SK-N-SH (cell line): ENCODE measurements at regions not wholly inside any gene's neighbourhood (a gene's known extent, or its start where the extent isn't known, plus 50 kb on each side); places are given as distances from the start of the nearest gene placed in this dataset.

Source experiments
- CTCF ChIA-PET: fragments of 300-600, 350-600 bp; formaldehyde crosslinking; extraction: SDS; loops from one replicate; lab custom pipeline; 2021; lab: Yijun Ruan, JAX
- POLR2A ChIA-PET: fragments of 350-600 bp; sonication (Branson Sonifier 250); formaldehyde crosslinking; extraction: SDS; loops from one replicate; lab custom pipeline; 2020; ENCODE audit warnings: antibody characterized with exemption, inconsistent platforms; lab: Yijun Ruan, JAX
- DNase-seq: peaks from one replicate; pipeline ENCODE4 v3.0.0; 2012
- H2AFZ ChIP-seq: fragments of 200-600 bp; sonication (generic); 2 replicates; pipeline ENCODE4 v1.8.1; 2016; ENCODE audit warnings: antibody characterized with exemption, mild to moderate bottlenecking, low read depth
- H3F3A ChIP-seq: fragments of 200-600 bp; sonication (generic); replicated peaks from 2 replicates; pipeline ENCODE3; 2016; ENCODE audit warnings: antibody characterized with exemption, mild to moderate bottlenecking; ENCODE audit not compliant: insufficient read depth
- H3K27ac ChIP-seq, 2 experiments: fragments of 200-500 bp in 1 of 2; fragments of 200-600 bp in 1 of 2; sonication (Bioruptor generic) in 1 of 2; sonication (generic), shearing (Covaris generic) in 1 of 2; 2 replicates each; pipeline versions ENCODE4 v1.5.1 to v1.6.1; 2014 to 2016; ENCODE audit warnings: low read depth in 2 of 2, inconsistent platforms in 1 of 2, low read length in 1 of 2, mild to moderate bottlenecking in 1 of 2, mixed read lengths in 1 of 2
- H3K27me3 ChIP-seq: fragments of 200-600 bp; sonication (generic), shearing (Covaris generic); 2 replicates; pipeline ENCODE4 v1.6.1; 2016; ENCODE audit warnings: mixed run types; ENCODE audit not compliant: insufficient read depth
- H3K36me3 ChIP-seq, 2 experiments: fragments of 200-500 bp in 1 of 2; fragments of 200-600 bp in 1 of 2; sonication (Bioruptor generic) in 1 of 2; sonication (generic) in 1 of 2; replicated peaks in 1 of 2; 2 replicates each; pipeline versions ENCODE3 to v1.5.1; 2014 to 2016; ENCODE audit warnings: low read length in 1 of 2, mild to moderate bottlenecking in 1 of 2; ENCODE audit not compliant: insufficient read depth in 2 of 2, control insufficient read depth in 1 of 2
- H3K4me1 ChIP-seq, 2 experiments: fragments of 200-500 bp in 1 of 2; fragments of 200-600 bp in 1 of 2; sonication (Bioruptor generic) in 1 of 2; sonication (generic), shearing (Covaris generic) in 1 of 2; 2 replicates each; pipeline versions ENCODE4 v1.5.1 to v1.6.1; 2014 to 2016; ENCODE audit warnings: low read depth in 1 of 2, low read length in 1 of 2, mixed run types in 1 of 2; ENCODE audit not compliant: insufficient read depth in 2 of 2, control insufficient read depth in 1 of 2
- H3K4me2 ChIP-seq: fragments of 200-600 bp; sonication (generic), shearing (Covaris generic); 2 replicates; pipeline ENCODE4 v1.6.1; 2017; ENCODE audit warnings: mixed run types
- H3K4me3 ChIP-seq, 2 experiments: fragments of 200-500 bp in 1 of 2; fragments of 200-600 bp in 1 of 2; sonication (Bioruptor generic) in 1 of 2; sonication (generic), shearing (Covaris generic) in 1 of 2; 2 replicates each; pipeline versions ENCODE4 v1.5.1 to v1.8.1; 2014 to 2016; ENCODE audit warnings: low read depth in 2 of 2, inconsistent platforms in 1 of 2, low read length in 1 of 2, mild to moderate bottlenecking in 1 of 2, mixed read lengths in 1 of 2, moderate library complexity in 1 of 2
- H3K79me2 ChIP-seq: fragments of 200-600 bp; sonication (generic); 2 replicates; pipeline ENCODE4 v1.8.1; 2017; ENCODE audit warnings: mild to moderate bottlenecking; ENCODE audit not compliant: insufficient read depth
- H3K9ac ChIP-seq: fragments of 200-600 bp; sonication (generic); 2 replicates; pipeline ENCODE4 v1.6.1; 2017; ENCODE audit warnings: mixed run types
- H3K9me2 ChIP-seq: fragments of 200-600 bp; sonication (generic); 2 replicates; pipeline ENCODE4 v1.6.1; 2017; ENCODE audit warnings: mixed run types
- H3K9me3 ChIP-seq: fragments of 200-600 bp; sonication (generic); 2 replicates; pipeline ENCODE4 v1.6.1; 2017; ENCODE audit warnings: mixed run types, mild to moderate bottlenecking, moderate library complexity
- H4K20me1 ChIP-seq: fragments of 200-600 bp; sonication (generic); 2 replicates; pipeline ENCODE4 v1.6.1; 2017; ENCODE audit warnings: mild to moderate bottlenecking, mixed run types; ENCODE audit not compliant: insufficient read depth
- CHD2 ChIP-seq: fragments of 150-350 bp; IDR thresholded peaks from 2 replicates; pipeline ENCODE4 v1.6.1; 2018; ENCODE audit warnings: low read length; ENCODE audit not compliant: partially characterized antibody
- EZH2phosphoT487 ChIP-seq: fragments of 200-600 bp; sonication (generic); IDR thresholded peaks from 2 replicates; pipeline ENCODE4 v1.6.1; 2017; ENCODE audit warnings: low read depth, mixed run types, mild to moderate bottlenecking, antibody characterized with exemption, moderate library complexity, borderline replicate concordance
- FOSL2 ChIP-seq: IDR thresholded peaks from 2 replicates; pipeline ENCODE4 v1.4.0; 2012; ENCODE audit warnings: low read depth, mild to moderate bottlenecking, moderate library complexity, borderline replicate concordance
- FOXM1 ChIP-seq: IDR thresholded peaks from 2 replicates; pipeline ENCODE4 v1.4.0; 2012; ENCODE audit warnings: low read depth, mild to moderate bottlenecking
- GATA2 ChIP-seq: sonication (generic); formaldehyde crosslinking; IDR thresholded peaks from 2 replicates; pipeline ENCODE4 v1.5.0; 2020; ENCODE audit warnings: mild to moderate bottlenecking, missing genetic modification reagents
- JUND ChIP-seq: IDR thresholded peaks from 2 replicates; pipeline ENCODE4 v1.4.0; 2012
- NRF1 ChIP-seq: IDR thresholded peaks from 2 replicates; pipeline ENCODE4 v1.6.1; 2012; ENCODE audit warnings: low read depth, mild to moderate bottlenecking, low read length
- POLR2AphosphoS5 ChIP-seq: IDR thresholded peaks from 2 replicates; pipeline ENCODE4 v1.6.1; 2012; ENCODE audit warnings: low read depth, low read length
- SMC3 ChIP-seq: IDR thresholded peaks from 2 replicates; pipeline ENCODE4 v1.6.1; 2012; ENCODE audit warnings: low read depth, low read length, improper control_type of control experiment
- TAF1 ChIP-seq: IDR thresholded peaks from 2 replicates; pipeline ENCODE4 v1.6.1; 2012; ENCODE audit warnings: low read depth, mild to moderate bottlenecking, low read length, moderate library complexity, borderline replicate concordance
- YY1 ChIP-seq: IDR thresholded peaks from 2 replicates; pipeline ENCODE4 v1.4.0; 2012; ENCODE audit warnings: low read depth, mild to moderate bottlenecking
- TF ChIP-seq, protein P1 (sequence below): IDR thresholded peaks from 2 replicates; pipeline ENCODE4 v1.4.0; 2012; ENCODE audit warnings: low read depth
- TF ChIP-seq, protein P2 (sequence below): fragments of 200-600 bp; sonication (generic); IDR thresholded peaks from 2 replicates; pipeline ENCODE4 v1.6.1; 2017; ENCODE audit warnings: antibody characterized with exemption, mild to moderate bottlenecking, moderate library complexity
- TF ChIP-seq, protein P3 (sequence below): fragments of 150-350 bp; IDR thresholded peaks from 2 replicates; pipeline ENCODE4 v1.6.1; 2017; ENCODE audit warnings: antibody characterized with exemption, low read length, low read depth, borderline replicate concordance
- TF ChIP-seq, protein P4 (sequence below): IDR thresholded peaks from 2 replicates; pipeline ENCODE4 v1.4.0; 2012; ENCODE audit warnings: low read depth, borderline replicate concordance

DNA sequence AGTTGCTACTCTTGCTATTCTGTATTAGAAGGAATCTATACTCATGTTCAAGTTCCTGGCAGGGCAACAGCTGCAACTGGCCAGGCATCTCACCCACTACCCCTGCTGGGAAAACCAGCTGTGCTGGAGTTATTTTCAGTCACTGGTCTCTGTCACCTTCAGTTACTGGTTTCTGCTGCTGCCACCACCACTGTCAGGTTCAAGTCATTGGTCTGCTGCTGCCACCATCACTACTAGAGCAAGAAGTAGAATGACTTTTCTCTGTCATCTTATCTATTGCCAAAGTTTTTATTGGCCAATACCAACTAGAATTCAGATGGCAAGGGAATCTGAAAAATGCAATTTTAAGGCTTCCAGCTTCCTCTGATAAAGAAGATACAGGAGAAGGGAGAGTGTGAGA is 1615.2 kb downstream of the OLFM4 start:
- Histone ChIP-seq H3K4me2 (no peak overlapping the region), H2AFZ (no peak overlapping the region), H3K9me3 (no peaks in the 10 kb centered on the region), H3K9me2 (no peaks in the 10 kb centered on the region), H3K27ac (no peak overlapping the region), H3K4me3 (no peak overlapping the region), H4K20me1 (no peaks in the 10 kb centered on the region), H3K9ac (no peak overlapping the region), H3K36me3 (no peaks in the 10 kb centered on the region), H3K79me2 (no peaks in the 10 kb centered on the region), H3F3A (no peaks in the 10 kb centered on the region), H3K4me1 (no peaks in the 10 kb centered on the region), H3K27me3 (no peaks in the 10 kb centered on the region)
- POLR2A ChIA-PET: no interaction called here
- no peak for DNase-seq
- TF ChIP-seq, protein P1, sequence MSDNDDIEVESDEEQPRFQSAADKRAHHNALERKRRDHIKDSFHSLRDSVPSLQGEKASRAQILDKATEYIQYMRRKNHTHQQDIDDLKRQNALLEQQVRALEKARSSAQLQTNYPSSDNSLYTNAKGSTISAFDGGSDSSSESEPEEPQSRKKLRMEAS: no peak
- TF ChIP-seq EZH2phosphoT487 (no peak), YY1 (no peak), TAF1 (no peak), FOXM1 (no peak), JUND (no peak), POLR2AphosphoS5 (no peak), FOSL2 (no peak), CHD2 (no peak), GATA2 (no peak)
- TF ChIP-seq, protein P2, sequence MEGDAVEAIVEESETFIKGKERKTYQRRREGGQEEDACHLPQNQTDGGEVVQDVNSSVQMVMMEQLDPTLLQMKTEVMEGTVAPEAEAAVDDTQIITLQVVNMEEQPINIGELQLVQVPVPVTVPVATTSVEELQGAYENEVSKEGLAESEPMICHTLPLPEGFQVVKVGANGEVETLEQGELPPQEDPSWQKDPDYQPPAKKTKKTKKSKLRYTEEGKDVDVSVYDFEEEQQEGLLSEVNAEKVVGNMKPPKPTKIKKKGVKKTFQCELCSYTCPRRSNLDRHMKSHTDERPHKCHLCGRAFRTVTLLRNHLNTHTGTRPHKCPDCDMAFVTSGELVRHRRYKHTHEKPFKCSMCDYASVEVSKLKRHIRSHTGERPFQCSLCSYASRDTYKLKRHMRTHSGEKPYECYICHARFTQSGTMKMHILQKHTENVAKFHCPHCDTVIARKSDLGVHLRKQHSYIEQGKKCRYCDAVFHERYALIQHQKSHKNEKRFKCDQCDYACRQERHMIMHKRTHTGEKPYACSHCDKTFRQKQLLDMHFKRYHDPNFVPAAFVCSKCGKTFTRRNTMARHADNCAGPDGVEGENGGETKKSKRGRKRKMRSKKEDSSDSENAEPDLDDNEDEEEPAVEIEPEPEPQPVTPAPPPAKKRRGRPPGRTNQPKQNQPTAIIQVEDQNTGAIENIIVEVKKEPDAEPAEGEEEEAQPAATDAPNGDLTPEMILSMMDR: no peak
- TF ChIP-seq, protein P3, sequence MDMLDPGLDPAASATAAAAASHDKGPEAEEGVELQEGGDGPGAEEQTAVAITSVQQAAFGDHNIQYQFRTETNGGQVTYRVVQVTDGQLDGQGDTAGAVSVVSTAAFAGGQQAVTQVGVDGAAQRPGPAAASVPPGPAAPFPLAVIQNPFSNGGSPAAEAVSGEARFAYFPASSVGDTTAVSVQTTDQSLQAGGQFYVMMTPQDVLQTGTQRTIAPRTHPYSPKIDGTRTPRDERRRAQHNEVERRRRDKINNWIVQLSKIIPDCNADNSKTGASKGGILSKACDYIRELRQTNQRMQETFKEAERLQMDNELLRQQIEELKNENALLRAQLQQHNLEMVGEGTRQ: no peak
- TF ChIP-seq, protein P4, sequence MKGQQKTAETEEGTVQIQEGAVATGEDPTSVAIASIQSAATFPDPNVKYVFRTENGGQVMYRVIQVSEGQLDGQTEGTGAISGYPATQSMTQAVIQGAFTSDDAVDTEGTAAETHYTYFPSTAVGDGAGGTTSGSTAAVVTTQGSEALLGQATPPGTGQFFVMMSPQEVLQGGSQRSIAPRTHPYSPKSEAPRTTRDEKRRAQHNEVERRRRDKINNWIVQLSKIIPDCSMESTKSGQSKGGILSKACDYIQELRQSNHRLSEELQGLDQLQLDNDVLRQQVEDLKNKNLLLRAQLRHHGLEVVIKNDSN: no peak
- CTCF ChIA-PET: no interaction called here

DNA sequence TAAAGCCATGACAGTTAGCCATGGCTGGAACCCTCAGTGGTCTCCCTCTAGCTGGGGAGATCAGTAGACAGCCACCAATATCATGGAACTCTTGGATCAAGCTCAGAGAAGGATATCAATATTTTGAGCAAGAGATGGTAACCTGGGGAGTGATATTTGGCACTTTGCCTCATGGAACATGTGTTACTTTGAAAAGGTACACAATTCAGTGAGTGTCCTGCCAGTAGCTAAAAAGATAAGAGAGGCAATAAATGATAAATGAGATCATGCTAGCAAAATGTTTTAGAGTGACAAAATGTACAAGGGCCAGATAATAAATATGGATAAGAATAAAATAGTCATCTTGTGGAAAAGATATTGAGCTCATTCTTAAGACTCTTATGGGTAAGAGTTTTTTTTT is 1618.7 kb downstream of the OLFM4 start:
- H3F3A ChIP-seq: no peaks in the 10 kb centered on the region
- no peaks in the 10 kb centered on the region for H3K4me1 ChIP-seq
- no peaks in the 10 kb centered on the region for H3K36me3 ChIP-seq
- H3K9ac ChIP-seq: no peak overlapping the region
- no peak overlapping the region for H3K4me3 ChIP-seq
- no peaks in the 10 kb centered on the region for H3K9me3 ChIP-seq
- no peaks in the 10 kb centered on the region for H4K20me1 ChIP-seq
- ChIA-PET POLR2A (no interaction called here), CTCF (interaction anchor here (0.6 kb wide), 1 partner anchor 31 kb away, joined by 3 read pairs; no protein-coding TSS in a partner anchor)
- no peak overlapping the region for H3K4me2 ChIP-seq
- no peaks in the 10 kb centered on the region for H3K27me3 ChIP-seq
- H3K9me2 ChIP-seq: no peaks in the 10 kb centered on the region
- no peak overlapping the region for H3K27ac ChIP-seq
- TF ChIP-seq NRF1 (no peak), SMC3 (no peak)
- no peaks in the 10 kb centered on the region for H3K79me2 ChIP-seq
- H2AFZ ChIP-seq: no peak overlapping the region
- DNase-seq: no peak
